GM23338 (cell line): ENCODE measurements at regions not wholly inside any gene's neighbourhood (a gene's known extent, or its start where the extent isn't known, plus 50 kb on each side); places are given as distances from the start of the nearest gene placed in this dataset.

ENCODE experiments used
- ATAC-seq: fragments of 200-7000 bp; cut with Tn5 transposase; 3 replicates; pipeline ENCODE4 v1.9.1; 2020
- DNase-seq: peaks from one replicate; pipeline ENCODE4 v3.0.0-alpha.2; 2015; ENCODE audit warnings: low spot score
- H2AFZ ChIP-seq: fragments of 200-600 bp; sonication (generic); 2 replicates; pipeline ENCODE4 v1.8.0; 2016; ENCODE audit warnings: antibody characterized with exemption, mild to moderate bottlenecking, moderate library complexity
- H3F3A ChIP-seq: fragments of 200-600 bp; sonication (generic); replicated peaks from 2 replicates; pipeline ENCODE4 v1.8.0; 2017; ENCODE audit warnings: antibody characterized with exemption, mixed run types, low read depth
- H3K27ac ChIP-seq: fragments of 200-600 bp; sonication (generic); 2 replicates; pipeline ENCODE4 v1.6.1; 2016; ENCODE audit warnings: low read depth
- H3K27me3 ChIP-seq: fragments of 200-600 bp; sonication (generic); 2 replicates; pipeline ENCODE4 v1.8.0; 2016; ENCODE audit warnings: mild to moderate bottlenecking, mixed run types, moderate library complexity; ENCODE audit not compliant: insufficient read depth
- H3K36me3 ChIP-seq: fragments of 200-600 bp; sonication (generic); 2 replicates; pipeline ENCODE4 v1.8.0; 2016; ENCODE audit warnings: mild to moderate bottlenecking; ENCODE audit not compliant: insufficient read depth
- H3K4me1 ChIP-seq: fragments of 200-600 bp; sonication (generic); 2 replicates; pipeline ENCODE4 v1.8.0; 2016; ENCODE audit warnings: mild to moderate bottlenecking, moderate library complexity; ENCODE audit not compliant: insufficient read depth
- H3K4me2 ChIP-seq: fragments of 200-600 bp; sonication (generic); 2 replicates; pipeline ENCODE4 v1.7.1; 2017; ENCODE audit warnings: mixed run types
- H3K4me3 ChIP-seq: fragments of 200-600 bp; sonication (generic); 2 replicates; pipeline ENCODE4 v1.6.1; 2016; ENCODE audit warnings: mixed run types
- H3K79me2 ChIP-seq: fragments of 200-600 bp; sonication (generic); replicated peaks from 2 replicates; pipeline ENCODE4 v1.8.0; 2017; ENCODE audit warnings: mild to moderate bottlenecking; ENCODE audit not compliant: insufficient read depth
- H3K9me2 ChIP-seq: fragments of 200-600 bp; sonication (generic); 2 replicates; pipeline ENCODE4 v1.8.0; 2017; ENCODE audit not compliant: insufficient read depth
- H4K20me1 ChIP-seq: fragments of 200-600 bp; sonication (generic); replicated peaks from 2 replicates; pipeline ENCODE4 v1.8.0; 2017; ENCODE audit warnings: mild to moderate bottlenecking; ENCODE audit not compliant: insufficient read depth
- H3K27ac Mint-ChIP-seq: 2 replicates; pipeline ENCODE4 v1.8.0; 2020; ENCODE audit warnings: inconsistent platforms, mild to moderate bottlenecking, moderate library complexity, mixed read lengths
- H3K27me3 Mint-ChIP-seq: 3 replicates; pipeline ENCODE4 v1.8.0; 2022; ENCODE audit warnings: low read depth, mild to moderate bottlenecking, moderate library complexity, mixed read lengths, inconsistent platforms; ENCODE audit not compliant: insufficient read depth, poor library complexity
- H3K36me3 Mint-ChIP-seq: 3 replicates; pipeline ENCODE4 v1.8.0; 2021; ENCODE audit warnings: low read depth, mild to moderate bottlenecking, inconsistent platforms, moderate library complexity, mixed read lengths
- H3K4me1 Mint-ChIP-seq: 3 replicates; pipeline ENCODE4 v1.8.0; 2020; ENCODE audit warnings: mild to moderate bottlenecking, inconsistent platforms, mixed read lengths
- H3K4me3 Mint-ChIP-seq: 3 replicates; pipeline ENCODE4 v1.8.0; 2021; ENCODE audit warnings: moderate library complexity, mild to moderate bottlenecking, inconsistent platforms, mixed read lengths
- H3K9me3 Mint-ChIP-seq: 3 replicates; pipeline ENCODE4 v1.8.0; 2020; ENCODE audit warnings: moderate library complexity, mild to moderate bottlenecking, inconsistent platforms, mixed read lengths
- CREB1 ChIP-seq: fragments of 250-450 bp; sonication (Bioruptor Pico); IDR thresholded peaks from 2 replicates; pipeline ENCODE4 v1.5.0; 2020; ENCODE audit warnings: low read depth, mild to moderate bottlenecking, moderate library complexity
- CTCF ChIP-seq, 2 experiments: fragments of 200-600 bp in 1 of 2; sonication (generic) in 1 of 2; conservative IDR thresholded peaks; 2 replicates each; pipeline versions ENCODE4 v1.5.1 to v1.6.1; 2016 to 2017; ENCODE audit warnings: antibody characterized with exemption in 2 of 2, low read depth in 2 of 2, mild to moderate bottlenecking in 2 of 2, moderate library complexity in 1 of 2
- EZH2 ChIP-seq: fragments of 200-600 bp; sonication (generic); IDR thresholded peaks from one replicate; pipeline ENCODE4 v1.8.0; 2017; ENCODE audit warnings: antibody characterized with exemption, mild to moderate bottlenecking, low read depth; ENCODE audit not compliant: unreplicated experiment
- EZH2phosphoT487 ChIP-seq: fragments of 200-600 bp; sonication (generic); IDR thresholded peaks from one replicate; pipeline ENCODE4 v1.8.1; 2018; ENCODE audit warnings: antibody characterized with exemption; ENCODE audit not compliant: unreplicated experiment
- POLR2AphosphoS5 ChIP-seq: IDR thresholded peaks from 2 replicates; pipeline ENCODE4 v1.6.1; 2016; ENCODE audit warnings: antibody characterized with exemption, low read depth
- STAT1 ChIP-seq: IDR thresholded peaks from one replicate; pipeline ENCODE4 v1.6.1; 2016; ENCODE audit warnings: antibody characterized with exemption; ENCODE audit not compliant: unreplicated experiment
- ZNF114 ChIP-seq: fragments of 250-450 bp; sonication (Bioruptor Pico); IDR thresholded peaks from 2 replicates; pipeline ENCODE4 v1.5.0; 2020; ENCODE audit warnings: mild to moderate bottlenecking, moderate library complexity
- ZNF331 ChIP-seq: fragments of 250-450 bp; sonication (Bioruptor Pico); IDR thresholded peaks from 2 replicates; pipeline ENCODE4 v1.5.0; 2020; ENCODE audit warnings: low read depth, mild to moderate bottlenecking, moderate library complexity
- ZNF462 ChIP-seq: fragments of 250-450 bp; sonication (Bioruptor Pico); IDR thresholded peaks from 2 replicates; pipeline ENCODE4 v1.5.0; 2020; ENCODE audit warnings: mild to moderate bottlenecking, moderate library complexity

DNA sequence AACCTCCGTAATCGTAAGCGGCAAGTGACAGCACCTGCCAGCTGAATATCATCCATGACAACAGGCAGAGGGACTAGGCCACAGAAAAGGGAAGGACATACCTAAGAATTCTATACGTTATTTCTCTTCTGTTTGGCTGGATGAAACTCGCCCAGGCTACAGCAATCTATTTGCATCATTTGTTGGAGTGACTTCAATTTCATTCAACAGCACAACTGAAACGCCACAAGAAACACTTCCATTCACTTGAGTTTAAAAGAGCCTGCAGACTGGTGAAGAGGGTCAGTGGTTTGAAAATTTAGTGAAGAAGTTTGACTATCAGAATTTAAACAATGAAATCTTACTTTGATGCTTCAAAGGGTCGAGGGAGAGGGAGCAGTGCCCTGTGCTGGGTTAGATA lies 378.7 kb downstream of the LMO4 start:
- Histone ChIP-seq H3K4me1 (peaks cover 13% of the 10 kb centered on the region; the same call in 1 of the 2 replicates), H3K36me3 (no peaks in the 10 kb centered on the region), H4K20me1 (no peaks in the 10 kb centered on the region), H3K79me2 (no peaks in the 10 kb centered on the region), H3K4me2 (no peak overlapping the region), H3K4me3 (no peak overlapping the region), H3K27ac (no peak overlapping the region), H3K9me2 (no peaks in the 10 kb centered on the region; the same call in 1 of the 2 replicates), H3F3A (no peaks in the 10 kb centered on the region), H3K27me3 (no peaks in the 10 kb centered on the region), H2AFZ (peak overlapping the region; percentile 25; the same call in 1 of the 2 replicates)
- Mint-ChIP-seq H3K4me3 (no peak overlapping the region), H3K4me1 (peaks cover 4% of the 10 kb centered on the region), H3K27ac (no peak overlapping the region), H3K9me3 (peaks cover 14% of the 10 kb centered on the region; the same call in 2 of the 3 replicates), H3K27me3 (peaks cover 1% of the 10 kb centered on the region), H3K36me3 (peaks cover 10% of the 10 kb centered on the region; the same call in 2 of the 3 replicates)
- TF ChIP-seq ZNF114: no peak
- TF ChIP-seq POLR2AphosphoS5: no peak
- DNase-seq (no peak), ATAC-seq (no peak)

DNA sequence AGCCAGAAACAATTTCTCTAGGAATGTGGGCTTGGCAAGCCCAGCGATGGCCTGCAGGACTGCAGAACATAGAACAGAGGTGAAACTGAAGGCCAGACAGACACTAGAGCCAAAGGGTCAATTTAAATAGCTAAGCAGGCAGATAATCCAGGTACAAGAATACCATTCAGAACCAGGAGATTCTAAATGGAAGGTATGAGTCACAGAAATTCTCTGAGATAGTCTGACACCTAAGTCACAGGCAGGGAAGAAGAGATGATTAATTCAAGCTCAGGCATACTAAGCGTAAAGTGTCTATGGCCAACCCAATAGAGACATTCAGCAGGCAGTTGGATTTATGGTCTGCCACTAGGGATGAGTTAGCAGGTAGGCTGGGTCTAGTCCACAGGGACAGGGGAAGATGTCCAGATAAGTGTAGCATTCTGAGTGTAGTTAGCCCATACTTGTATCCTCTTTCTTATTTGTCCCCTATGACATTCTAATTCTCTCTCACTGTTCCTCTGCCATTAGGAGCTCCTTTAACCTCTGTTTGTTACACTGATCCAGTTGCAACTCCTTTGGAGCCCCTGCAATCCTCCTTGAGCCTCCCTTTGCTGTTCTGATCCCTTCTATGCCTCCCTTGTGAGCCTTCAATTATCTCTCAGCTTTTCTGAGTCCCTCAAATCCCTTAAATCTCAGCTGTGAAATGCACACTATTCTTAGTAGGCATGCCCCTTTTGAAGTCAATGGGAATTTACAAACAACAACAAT lies 383.8 kb downstream of the LMO4 start:
- no peak for TF ChIP-seq EZH2
- TF ChIP-seq POLR2AphosphoS5: no peak
- no peak for TF ChIP-seq CTCF (conservative IDR thresholded peaks at IDR 0.05; ENCODE audit: low read depth in 2 of 2)
- no peak for TF ChIP-seq STAT1
- no peak for TF ChIP-seq ZNF114
- H3K4me3 Mint-ChIP-seq: no peak overlapping the region
- Histone ChIP-seq H3K36me3 (no peaks in the 10 kb centered on the region), H3K4me2 (no peak overlapping the region), H4K20me1 (no peaks in the 10 kb centered on the region), H3K79me2 (no peaks in the 10 kb centered on the region), H3F3A (no peaks in the 10 kb centered on the region), H3K4me3 (no peak overlapping the region), H3K9me2 (no peaks in the 10 kb centered on the region), H2AFZ (no peak overlapping the region), H3K27me3 (no peaks in the 10 kb centered on the region), H3K27ac (no peak overlapping the region), H3K4me1 (0 out of 2 replicates have a peak, but pooled peaks cover 4% of the 10 kb centered on the region)
- no peaks in the 10 kb centered on the region for H3K36me3 Mint-ChIP-seq
- no peaks in the 10 kb centered on the region for H3K9me3 Mint-ChIP-seq
- no peaks in the 10 kb centered on the region for H3K4me1 Mint-ChIP-seq
- DNase-seq (no peak), ATAC-seq (no peak)
- H3K27ac Mint-ChIP-seq: no peak overlapping the region
- H3K27me3 Mint-ChIP-seq: peaks cover 5% of the 10 kb centered on the region

DNA sequence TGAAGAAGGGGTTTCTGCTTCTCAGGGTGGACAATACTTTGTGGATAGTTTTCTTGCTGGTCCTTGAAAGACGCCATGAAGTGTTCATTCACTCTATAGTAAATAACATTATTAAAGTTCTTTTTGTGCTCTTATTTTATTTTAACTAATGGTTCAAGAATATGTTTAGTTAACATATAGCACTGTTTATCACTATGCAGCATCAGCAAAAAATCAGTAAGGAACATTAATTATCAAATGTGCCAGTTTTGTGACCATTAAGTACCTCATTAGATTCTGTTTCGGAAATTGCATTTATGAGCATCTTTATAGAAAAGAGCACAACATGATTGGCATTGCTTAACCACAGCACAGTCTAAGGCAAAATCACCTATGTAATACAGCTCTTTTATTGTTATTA lies 385.6 kb downstream of the LMO4 start:
- no peak overlapping the region for H3K27ac Mint-ChIP-seq
- ATAC-seq (no peak), DNase-seq (no peak)
- no peaks in the 10 kb centered on the region for H3K9me3 Mint-ChIP-seq
- no peak overlapping the region for H3K4me3 Mint-ChIP-seq
- Histone ChIP-seq H3K27me3 (no peaks in the 10 kb centered on the region), H3K27ac (no peak overlapping the region), H3K4me2 (no peak overlapping the region), H3K79me2 (no peaks in the 10 kb centered on the region), H3F3A (no peaks in the 10 kb centered on the region), H4K20me1 (no peaks in the 10 kb centered on the region), H3K36me3 (no peaks in the 10 kb centered on the region), H3K9me2 (no peaks in the 10 kb centered on the region), H3K4me1 (no peaks in the 10 kb centered on the region), H2AFZ (no peak overlapping the region), H3K4me3 (no peak overlapping the region)
- no peak for TF ChIP-seq ZNF331 (CRISPR knock-in tag)
- no peak for TF ChIP-seq CREB1
- no peak for TF ChIP-seq ZNF462 (CRISPR knock-in tag)
- no peak for TF ChIP-seq EZH2
- no peak for TF ChIP-seq EZH2phosphoT487
- H3K36me3 Mint-ChIP-seq: no peaks in the 10 kb centered on the region
- peaks cover 5% of the 10 kb centered on the region for H3K27me3 Mint-ChIP-seq
- no peaks in the 10 kb centered on the region for H3K4me1 Mint-ChIP-seq
